ENCODE measurements at regions not wholly inside any gene's neighbourhood (a gene's known extent, or its start where the extent isn't known, plus 50 kb on each side); places are given as distances from the start of the nearest gene placed in this dataset.

- H3K4me3 ChIP-seq (ENCODE audit: insufficient read length, low read depth) = no peak overlapping the region
- TF ChIP-seq ZNF274 (IDR thresholded peaks at IDR 0.05; ENCODE audit: low read depth, low read length) (no peak), YY1 (IDR thresholded peaks at IDR 0.05; ENCODE audit: insufficient read depth, insufficient read length) (no peak), SUZ12 (IDR thresholded peaks at IDR 0.05; ENCODE audit: extremely low read depth, insufficient read depth, insufficient read length) (no peak)
- no peak for DNase-seq (ENCODE audit: low read depth, low spot score)
- no peaks in the 10 kb centered on the region for H3K9me3 ChIP-seq (ENCODE audit: insufficient read depth, low read length)
- no peak overlapping the region for H3K9ac ChIP-seq (ENCODE audit: insufficient read length, low read depth)
- no peaks in the 10 kb centered on the region for H3K27me3 ChIP-seq (ENCODE audit: insufficient read depth, insufficient read length)
- H3K36me3 ChIP-seq (ENCODE audit: insufficient read depth, insufficient read length, low read length) = no peaks in the 10 kb centered on the region
- no peaks in the 10 kb centered on the region for H3K4me1 ChIP-seq (ENCODE audit: insufficient read depth, insufficient read length)
Measured at GRCh38 chr14:28023853-28024252, 742.7 kb upstream of the FOXG1 start.

GRCh38 chr14:28052251-28052650 is 714.3 kb upstream of the FOXG1 start:
- no peaks in the 10 kb centered on the region for H3K9me3 ChIP-seq (ENCODE audit: insufficient read depth, low read length)
- no peak overlapping the region for H3K4me3 ChIP-seq (ENCODE audit: insufficient read length, low read depth)
- H3K27me3 ChIP-seq (ENCODE audit: insufficient read depth, insufficient read length) = no peaks in the 10 kb centered on the region
- no peaks in the 10 kb centered on the region for H3K36me3 ChIP-seq (ENCODE audit: insufficient read depth, insufficient read length, low read length)
- no peak for DNase-seq (ENCODE audit: low read depth, low spot score)
- H3K4me1 ChIP-seq (ENCODE audit: insufficient read depth, insufficient read length) = no peaks in the 10 kb centered on the region
- no peak for TF ChIP-seq SUZ12 (IDR thresholded peaks at IDR 0.05; ENCODE audit: extremely low read depth, insufficient read depth, insufficient read length)
- no peak overlapping the region for H3K9ac ChIP-seq (ENCODE audit: insufficient read length, low read depth)

DNA sequence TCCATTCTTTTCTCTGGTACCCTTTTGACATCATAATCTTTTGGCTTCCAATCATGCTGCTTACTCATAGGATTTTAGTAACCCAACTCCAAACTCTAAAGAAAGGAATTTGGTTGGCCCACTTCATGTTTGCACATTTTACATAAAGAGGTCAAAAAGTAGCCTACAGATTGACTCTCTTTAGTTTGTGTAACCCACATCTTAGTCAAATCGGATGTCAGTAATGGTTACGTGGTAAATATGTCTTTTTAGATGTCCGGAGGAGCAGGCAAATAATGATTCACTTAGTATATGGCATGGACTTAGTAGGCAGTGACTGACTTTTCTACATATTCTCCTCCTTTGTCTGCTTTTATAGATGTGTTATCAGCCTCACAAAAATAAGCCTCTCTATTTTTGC is 711.6 kb upstream of the FOXG1 start:
- H3K4me1 ChIP-seq (ENCODE audit: insufficient read depth, insufficient read length) = no peaks in the 10 kb centered on the region
- H3K4me3 ChIP-seq (ENCODE audit: insufficient read length, low read depth) = no peak overlapping the region
- no peak for TF ChIP-seq SUZ12 (IDR thresholded peaks at IDR 0.05; ENCODE audit: extremely low read depth, insufficient read depth, insufficient read length)
- no peak for TF ChIP-seq YY1 (IDR thresholded peaks at IDR 0.05; ENCODE audit: insufficient read depth, insufficient read length)
- no peak for TF ChIP-seq ZNF274 (IDR thresholded peaks at IDR 0.05; ENCODE audit: low read depth, low read length)
- no peaks in the 10 kb centered on the region for H3K27me3 ChIP-seq (ENCODE audit: insufficient read depth, insufficient read length)
- no peak overlapping the region for H3K9ac ChIP-seq (ENCODE audit: insufficient read length, low read depth)
- H3K9me3 ChIP-seq (ENCODE audit: insufficient read depth, low read length) = no peaks in the 10 kb centered on the region
- no peak for DNase-seq (ENCODE audit: low read depth, low spot score)
- no peaks in the 10 kb centered on the region for H3K36me3 ChIP-seq (ENCODE audit: insufficient read depth, insufficient read length, low read length)

- no peak overlapping the region for H3K4me3 ChIP-seq (ENCODE audit: insufficient read length, low read depth)
- H3K9me3 ChIP-seq (ENCODE audit: insufficient read depth, low read length) = no peaks in the 10 kb centered on the region
- H3K36me3 ChIP-seq (ENCODE audit: insufficient read depth, insufficient read length, low read length) = no peaks in the 10 kb centered on the region
- TF ChIP-seq YY1 (IDR thresholded peaks at IDR 0.05; ENCODE audit: insufficient read depth, insufficient read length) = no peak
- TF ChIP-seq SUZ12 (IDR thresholded peaks at IDR 0.05; ENCODE audit: extremely low read depth, insufficient read depth, insufficient read length) = no peak
- no peak for TF ChIP-seq ZNF274 (IDR thresholded peaks at IDR 0.05; ENCODE audit: low read depth, low read length)
- DNase-seq (ENCODE audit: low read depth, low spot score) = no peak
- no peak overlapping the region for H3K9ac ChIP-seq (ENCODE audit: insufficient read length, low read depth)
- no peaks in the 10 kb centered on the region for H3K4me1 ChIP-seq (ENCODE audit: insufficient read depth, insufficient read length)
- no peaks in the 10 kb centered on the region for H3K27me3 ChIP-seq (ENCODE audit: insufficient read depth, insufficient read length)
Measured at GRCh38 chr14:28057359-28058296, 709.0 kb upstream of the FOXG1 start.

GRCh38 chr14:28059254-28059653 is 707.3 kb upstream of the FOXG1 start:
- no peaks in the 10 kb centered on the region for H3K9me3 ChIP-seq (ENCODE audit: insufficient read depth, low read length)
- no peak overlapping the region for H3K9ac ChIP-seq (ENCODE audit: insufficient read length, low read depth)
- DNase-seq (ENCODE audit: low read depth, low spot score) = no peak
- no peaks in the 10 kb centered on the region for H3K4me1 ChIP-seq (ENCODE audit: insufficient read depth, insufficient read length)
- no peaks in the 10 kb centered on the region for H3K36me3 ChIP-seq (ENCODE audit: insufficient read depth, insufficient read length, low read length)
- no peaks in the 10 kb centered on the region for H3K27me3 ChIP-seq (ENCODE audit: insufficient read depth, insufficient read length)
- TF ChIP-seq YY1 (IDR thresholded peaks at IDR 0.05; ENCODE audit: insufficient read depth, insufficient read length) = no peak
- no peak for TF ChIP-seq SUZ12 (IDR thresholded peaks at IDR 0.05; ENCODE audit: extremely low read depth, insufficient read depth, insufficient read length)
- TF ChIP-seq ZNF274 (IDR thresholded peaks at IDR 0.05; ENCODE audit: low read depth, low read length) = no peak
- no peak overlapping the region for H3K4me3 ChIP-seq (ENCODE audit: insufficient read length, low read depth)

- Histone ChIP-seq H3K4me3 (ENCODE audit: insufficient read length, low read depth) (no peak overlapping the region), H3K9me3 (ENCODE audit: insufficient read depth, low read length) (no peaks in the 10 kb centered on the region), H3K4me1 (ENCODE audit: insufficient read depth, insufficient read length) (no peaks in the 10 kb centered on the region), H3K27me3 (ENCODE audit: insufficient read depth, insufficient read length) (no peaks in the 10 kb centered on the region), H3K36me3 (ENCODE audit: insufficient read depth, insufficient read length, low read length) (no peaks in the 10 kb centered on the region), H3K9ac (ENCODE audit: insufficient read length, low read depth) (no peak overlapping the region)
- no peak for TF ChIP-seq SUZ12 (IDR thresholded peaks at IDR 0.05; ENCODE audit: extremely low read depth, insufficient read depth, insufficient read length)
- TF ChIP-seq ZNF274 (IDR thresholded peaks at IDR 0.05; ENCODE audit: low read depth, low read length) = no peak
- TF ChIP-seq YY1 (IDR thresholded peaks at IDR 0.05; ENCODE audit: insufficient read depth, insufficient read length) = no peak
- no peak for DNase-seq (ENCODE audit: low read depth, low spot score)
Measured at GRCh38 chr14:28061006-28061405, 705.6 kb upstream of the FOXG1 start.

- no peaks in the 10 kb centered on the region for H3K9me3 ChIP-seq (ENCODE audit: insufficient read depth, low read length)
Measured at GRCh38 chr14:28077021-28077420, 689.6 kb upstream of the FOXG1 start.

More at GRCh38 chr14:28077021-28077420, 689.6 kb upstream of the FOXG1 start:
- no peak for DNase-seq (ENCODE audit: low read depth, low spot score)
- H3K4me3 ChIP-seq (ENCODE audit: insufficient read length, low read depth) = no peak overlapping the region
- H3K27me3 ChIP-seq (ENCODE audit: insufficient read depth, insufficient read length) = no peaks in the 10 kb centered on the region
- TF ChIP-seq YY1 (IDR thresholded peaks at IDR 0.05; ENCODE audit: insufficient read depth, insufficient read length) = no peak
- no peak for TF ChIP-seq ZNF274 (IDR thresholded peaks at IDR 0.05; ENCODE audit: low read depth, low read length)
- no peak overlapping the region for H3K9ac ChIP-seq (ENCODE audit: insufficient read length, low read depth)
- no peaks in the 10 kb centered on the region for H3K36me3 ChIP-seq (ENCODE audit: insufficient read depth, insufficient read length, low read length)
- H3K4me1 ChIP-seq (ENCODE audit: insufficient read depth, insufficient read length) = no peaks in the 10 kb centered on the region
